ENCODE measurements at regions not wholly inside any gene's neighbourhood (a gene's known extent, or its start where the extent isn't known, plus 50 kb on each side); places are given as distances from the start of the nearest gene placed in this dataset.
"Not testable (repeated sequence)": the region's sequence is repeated elsewhere in the genome, so short reads cannot be mapped to it uniquely, and the experiment has no call there.

DNA sequence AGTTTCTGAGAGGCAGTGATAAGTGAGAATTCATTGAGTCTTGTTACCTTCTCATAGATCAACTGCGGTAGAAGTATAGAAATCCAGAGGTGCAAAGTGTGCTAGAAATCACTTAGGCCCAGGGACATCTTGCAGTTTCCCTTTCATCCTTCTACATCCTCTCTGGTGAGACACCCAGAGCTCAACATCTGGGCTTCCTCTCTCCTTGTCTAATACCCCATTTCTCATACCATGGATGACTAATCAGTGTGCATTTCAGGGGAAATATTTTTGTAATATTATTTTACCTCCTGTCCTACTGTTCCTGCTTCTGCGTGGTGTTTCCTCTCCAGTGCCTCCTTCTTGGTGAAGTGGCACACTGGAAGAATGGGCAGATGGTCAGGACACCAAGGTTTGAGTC is 322.4 kb downstream of the TFAP2B start:
- Histone ChIP-seq H3K27me3 (no peaks in the 10 kb centered on the region), H3K27ac (no peak overlapping the region), H3K36me3 (no peaks in the 10 kb centered on the region), H3K4me3 (no peak overlapping the region), H3K4me1 (no peaks in the 10 kb centered on the region), H3K9me3 (peaks cover 0 to 10% (median 2%) of the 10 kb centered on the region in 4 donors)
- no peak for TF ChIP-seq POLR2A (IDR thresholded peaks at IDR 0.05)
- no peak for TF ChIP-seq POLR2AphosphoS5 (IDR thresholded peaks at IDR 0.05)
- no peak for TF ChIP-seq EP300 (IDR thresholded peaks at IDR 0.05)
- TF ChIP-seq, protein P1, sequence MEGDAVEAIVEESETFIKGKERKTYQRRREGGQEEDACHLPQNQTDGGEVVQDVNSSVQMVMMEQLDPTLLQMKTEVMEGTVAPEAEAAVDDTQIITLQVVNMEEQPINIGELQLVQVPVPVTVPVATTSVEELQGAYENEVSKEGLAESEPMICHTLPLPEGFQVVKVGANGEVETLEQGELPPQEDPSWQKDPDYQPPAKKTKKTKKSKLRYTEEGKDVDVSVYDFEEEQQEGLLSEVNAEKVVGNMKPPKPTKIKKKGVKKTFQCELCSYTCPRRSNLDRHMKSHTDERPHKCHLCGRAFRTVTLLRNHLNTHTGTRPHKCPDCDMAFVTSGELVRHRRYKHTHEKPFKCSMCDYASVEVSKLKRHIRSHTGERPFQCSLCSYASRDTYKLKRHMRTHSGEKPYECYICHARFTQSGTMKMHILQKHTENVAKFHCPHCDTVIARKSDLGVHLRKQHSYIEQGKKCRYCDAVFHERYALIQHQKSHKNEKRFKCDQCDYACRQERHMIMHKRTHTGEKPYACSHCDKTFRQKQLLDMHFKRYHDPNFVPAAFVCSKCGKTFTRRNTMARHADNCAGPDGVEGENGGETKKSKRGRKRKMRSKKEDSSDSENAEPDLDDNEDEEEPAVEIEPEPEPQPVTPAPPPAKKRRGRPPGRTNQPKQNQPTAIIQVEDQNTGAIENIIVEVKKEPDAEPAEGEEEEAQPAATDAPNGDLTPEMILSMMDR (IDR thresholded peaks at IDR 0.05), result no peak
- no peak for DNase-seq
- 79 to 92% (median 90%) methylated on average over 2 of the region's 2 CpGs for WGBS, 5 donors
- intact Hi-C loops (cut with DNase I; ENCODE audit: low total_unique reads), result no loop called here

DNA sequence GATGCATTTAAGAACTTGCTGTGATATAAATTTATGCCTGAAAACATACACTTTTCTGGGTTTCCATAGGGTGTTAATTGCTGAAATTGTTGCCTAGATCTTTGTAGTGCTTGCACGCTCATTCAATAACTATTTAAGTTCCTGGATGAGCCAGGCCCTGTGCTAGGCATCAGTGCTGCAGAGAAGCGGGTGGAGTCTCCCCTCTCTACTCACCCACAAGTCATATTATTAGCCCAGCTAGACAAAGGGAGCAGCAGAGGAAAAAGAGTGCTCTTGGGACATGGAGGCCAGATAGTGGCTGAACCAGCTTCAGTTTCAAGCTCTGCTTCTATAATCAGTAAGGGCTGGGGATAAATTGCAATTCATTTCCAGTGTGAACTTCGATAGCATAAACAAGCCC is 329.1 kb downstream of the TFAP2B start:
- H3K4me1 ChIP-seq, result no peaks in the 10 kb centered on the region
- DNase-seq, result no peak
- no peak overlapping the region for H3K27ac ChIP-seq
- H3K36me3 ChIP-seq, result no peaks in the 10 kb centered on the region
- intact Hi-C loops (cut with DNase I; ENCODE audit: low total_unique reads), result no loop called here
- no peak for TF ChIP-seq POLR2AphosphoS5 (IDR thresholded peaks at IDR 0.05)
- no peak for TF ChIP-seq POLR2A (IDR thresholded peaks at IDR 0.05)
- TF ChIP-seq EP300 (IDR thresholded peaks at IDR 0.05), result no peak
- TF ChIP-seq, protein P1 (IDR thresholded peaks at IDR 0.05), result no peak
- no peaks in the 10 kb centered on the region for H3K27me3 ChIP-seq
- WGBS, 5 donors, result 66 to 83% (median 80%) methylated on average over 3 of the region's 3 CpGs
- H3K9me3 ChIP-seq, result peaks cover 0 to 5% (median 0%) of the 10 kb centered on the region in 4 donors
- no peak overlapping the region for H3K4me3 ChIP-seq

DNA sequence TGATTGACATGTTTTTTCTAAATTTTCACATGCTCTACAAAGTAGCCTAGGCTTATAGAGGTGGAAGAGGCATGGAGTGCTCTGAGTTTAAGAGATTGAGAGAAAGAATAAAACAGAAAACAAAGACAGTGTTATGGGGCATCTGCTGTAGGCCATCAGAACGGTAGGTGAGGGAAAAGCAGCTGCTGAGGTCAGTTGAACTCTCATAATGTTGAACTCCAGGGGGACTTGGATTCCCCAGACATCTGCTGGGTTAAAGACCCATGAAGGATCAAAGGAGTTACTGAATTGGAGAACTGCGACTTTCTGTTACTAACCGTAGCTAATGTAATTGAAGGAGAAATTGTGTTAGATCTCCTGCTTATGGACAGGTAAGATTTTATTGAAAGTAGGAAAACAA is 333.9 kb downstream of the TFAP2B start:
- WGBS, 5 donors, result 61 to 77% (median 64%) methylated on average over 3 of the region's 3 CpGs
- Histone ChIP-seq H3K27ac (no peak overlapping the region), H3K4me1 (no peaks in the 10 kb centered on the region), H3K27me3 (no peaks in the 10 kb centered on the region), H3K36me3 (no peaks in the 10 kb centered on the region), H3K4me3 (no peak overlapping the region), H3K9me3 (no peaks in the 10 kb centered on the region)
- TF ChIP-seq EP300 (IDR thresholded peaks at IDR 0.05) (no peak), POLR2A (IDR thresholded peaks at IDR 0.05) (no peak), POLR2AphosphoS5 (IDR thresholded peaks at IDR 0.05) (no peak)
- TF ChIP-seq, protein P1 (IDR thresholded peaks at IDR 0.05), result no peak
- no peak for DNase-seq
- intact Hi-C loops (cut with DNase I; ENCODE audit: low total_unique reads), result no loop called here

DNA sequence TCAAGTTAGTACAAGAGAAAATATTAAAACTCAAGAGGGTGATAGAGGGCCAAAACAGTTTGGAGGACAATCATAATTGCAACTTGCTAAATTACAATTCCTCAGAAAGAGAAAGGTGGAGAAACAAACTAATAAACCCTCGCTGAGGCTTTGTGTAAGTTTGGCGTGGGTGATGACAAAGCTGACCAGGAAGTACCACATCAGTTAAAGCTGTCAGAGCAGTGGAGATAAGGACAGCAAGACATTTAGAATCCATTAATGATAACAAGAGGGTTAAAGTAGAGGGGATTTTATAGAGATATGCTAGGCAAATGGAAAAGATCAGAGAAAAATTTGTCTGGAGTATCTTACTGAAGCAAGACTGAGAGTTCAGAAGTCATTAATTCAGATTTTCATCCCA is 334.4 kb downstream of the TFAP2B start:
- H3K27me3 ChIP-seq, result no peaks in the 10 kb centered on the region
- H3K9me3 ChIP-seq, result no peaks in the 10 kb centered on the region
- no peak overlapping the region for H3K4me3 ChIP-seq
- intact Hi-C loops (cut with DNase I; ENCODE audit: low total_unique reads), result no loop called here
- WGBS, 5 donors, result 10 to 28% (median 20%) methylated on average over 2 of the region's 2 CpGs
- TF ChIP-seq, protein P1 (IDR thresholded peaks at IDR 0.05), result no peak
- no peak for TF ChIP-seq POLR2AphosphoS5 (IDR thresholded peaks at IDR 0.05)
- TF ChIP-seq POLR2A (IDR thresholded peaks at IDR 0.05), result no peak
- no peak for TF ChIP-seq EP300 (IDR thresholded peaks at IDR 0.05)
- no peaks in the 10 kb centered on the region for H3K4me1 ChIP-seq
- no peaks in the 10 kb centered on the region for H3K36me3 ChIP-seq
- no peak for DNase-seq
- no peak overlapping the region for H3K27ac ChIP-seq

GRCh38 chr6:51154925-51155324 is 336.3 kb downstream of the TFAP2B start:
- H3K4me3 ChIP-seq; H3K4me1 ChIP-seq; DNase-seq; H3K27me3 ChIP-seq; intact Hi-C loops (cut with DNase I; ENCODE audit: low total_unique reads); H3K9me3 ChIP-seq; H3K27ac ChIP-seq; H3K36me3 ChIP-seq: not testable (repeated sequence)
- 63 to 93% (median 69%) methylated on average over 1 of the region's 1 CpG for WGBS, 5 donors

GRCh38 chr6:51159260-51159659 is 340.6 kb downstream of the TFAP2B start:
- H3K36me3 ChIP-seq, result not testable (repeated sequence)

More at GRCh38 chr6:51159260-51159659, 340.6 kb downstream of the TFAP2B start:
- WGBS, 5 donors, result 43 to 93% (median 65%) methylated on average over 1 of the region's 1 CpG
- H3K4me1 ChIP-seq; H3K4me3 ChIP-seq; H3K9me3 ChIP-seq; intact Hi-C loops (cut with DNase I; ENCODE audit: low total_unique reads); DNase-seq; H3K27me3 ChIP-seq; H3K27ac ChIP-seq: not testable (repeated sequence)

All from stomach (tissue), 8 donors.